Activated CD4-positive, alpha-beta T cell treated with anti-CD3 and anti-CD28 coated beads, Interleukin-2, amount 10 ng/mL, durations not matched to agents 24 days and 14 days (primary cell): ENCODE measurements at regions not wholly inside any gene's neighbourhood (a gene's known extent, or its start where the extent isn't known, plus 50 kb on each side); places are given as distances from the start of the nearest gene placed in this dataset.
"Not testable (repeated sequence)": the region's sequence is repeated elsewhere in the genome, so short reads cannot be mapped to it uniquely, and the experiment has no call there.

Experiments used
- DNase-seq: peaks from one replicate; pipeline ENCODE4 v3.0.0; 2022
- H3K27ac Mint-ChIP-seq: one replicate; pipeline ENCODE4 v1.8.0; 2022; ENCODE audit warnings: mild to moderate bottlenecking, mixed read lengths
- H3K27me3 Mint-ChIP-seq: one replicate; pipeline ENCODE4 v1.8.0; 2022; ENCODE audit warnings: mixed read lengths
- H3K36me3 Mint-ChIP-seq: one replicate; pipeline ENCODE4 v1.8.0; 2022; ENCODE audit warnings: low read depth, mild to moderate bottlenecking, mixed read lengths
- H3K4me1 Mint-ChIP-seq: one replicate; pipeline ENCODE4 v1.8.0; 2021; ENCODE audit warnings: mixed read lengths
- H3K4me3 Mint-ChIP-seq: one replicate; pipeline ENCODE4 v1.8.0; 2022; ENCODE audit warnings: mild to moderate bottlenecking, moderate library complexity, mixed read lengths
- H3K9me3 Mint-ChIP-seq: one replicate; pipeline ENCODE4 v1.8.0; 2021; ENCODE audit warnings: mixed read lengths
- intact Hi-C: fragments of 100-400 bp; cut with micrococcal nuclease; formaldehyde crosslinking; loops from one replicate; pipeline ENCODE4 v1.15.1; 2023

DNA sequence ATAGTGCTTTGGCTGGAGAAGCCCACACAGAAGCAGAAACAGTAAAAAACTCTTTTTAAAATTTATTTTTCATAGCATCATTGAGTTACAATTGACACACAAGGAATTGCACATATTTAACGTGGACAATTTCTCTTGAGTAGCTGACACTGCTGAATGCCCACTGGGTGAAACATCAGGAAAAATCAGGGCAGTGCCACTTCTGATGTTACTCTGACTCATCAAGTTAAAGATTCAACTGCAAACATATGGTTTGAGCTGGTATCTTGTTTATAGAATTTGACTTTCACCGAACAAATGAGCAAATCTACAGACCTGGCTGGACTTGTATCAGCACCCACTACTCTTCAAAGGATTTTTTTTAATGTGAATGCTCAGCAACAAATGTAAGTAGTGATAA is 66.3 kb upstream of the CTSV start:
- H3K4me3 Mint-ChIP-seq, H3K27me3 Mint-ChIP-seq, H3K27ac Mint-ChIP-seq, H3K9me3 Mint-ChIP-seq, intact Hi-C loops, H3K36me3 Mint-ChIP-seq, H3K4me1 Mint-ChIP-seq, DNase-seq: not testable (repeated sequence)

DNA sequence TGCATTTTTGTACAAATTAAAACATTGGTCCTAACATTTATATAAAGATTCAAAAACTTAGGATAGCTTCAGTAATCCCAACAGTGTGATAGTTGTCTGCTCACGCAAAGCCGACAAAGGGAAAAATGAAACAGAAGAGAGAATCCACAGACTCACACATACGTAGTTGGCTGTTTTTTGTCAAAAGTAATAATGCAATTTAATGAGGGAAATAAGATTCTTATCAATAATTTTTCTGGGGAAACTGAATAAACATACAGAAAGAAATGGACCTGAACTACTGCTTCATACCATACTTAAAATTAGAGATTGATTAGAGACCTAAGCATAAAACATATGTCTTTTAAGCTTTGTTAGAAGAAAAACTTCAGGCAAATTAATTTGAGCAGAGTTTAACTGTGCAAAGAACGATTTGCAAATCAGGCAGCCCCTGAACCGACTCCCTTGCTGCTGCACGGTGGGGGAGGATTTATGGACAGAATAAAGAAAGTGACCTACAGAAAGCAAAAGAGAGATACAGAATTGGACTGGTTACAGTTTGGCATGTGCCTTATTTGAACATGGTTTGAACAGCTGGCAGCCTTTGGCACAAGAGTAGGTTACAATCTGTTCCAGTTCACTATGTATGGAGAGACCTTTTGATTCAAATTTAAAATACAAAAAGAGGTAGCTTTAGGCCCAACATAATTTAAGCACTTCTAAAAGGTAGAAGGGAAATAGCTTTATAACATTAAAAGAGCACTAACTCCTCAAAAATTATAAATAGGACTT is 64.9 kb upstream of the CTSV start:
- intact Hi-C loops, DNase-seq, H3K4me3 Mint-ChIP-seq, H3K36me3 Mint-ChIP-seq, H3K4me1 Mint-ChIP-seq, H3K9me3 Mint-ChIP-seq, H3K27ac Mint-ChIP-seq, H3K27me3 Mint-ChIP-seq: not testable (repeated sequence)

DNA sequence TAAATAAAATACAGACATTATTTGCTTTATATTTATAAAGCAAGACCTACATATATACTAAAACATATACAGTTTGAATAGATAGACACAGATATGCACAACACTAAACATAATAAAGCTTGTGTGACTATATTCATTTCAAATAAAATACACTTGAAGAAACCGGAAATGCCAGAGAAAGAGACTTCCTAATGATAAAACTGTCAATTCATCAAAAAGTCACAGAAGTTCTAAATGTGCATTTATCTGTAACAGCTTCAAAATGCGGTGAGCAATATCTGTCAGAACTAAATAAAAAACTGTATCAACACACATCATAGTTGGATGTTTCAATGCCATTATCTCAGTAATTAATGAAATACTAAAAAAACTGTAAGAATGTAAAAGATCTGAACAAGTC is 60.6 kb upstream of the CTSV start:
- DNase-seq, H3K27ac Mint-ChIP-seq, H3K4me3 Mint-ChIP-seq, H3K4me1 Mint-ChIP-seq, intact Hi-C loops, H3K9me3 Mint-ChIP-seq, H3K27me3 Mint-ChIP-seq, H3K36me3 Mint-ChIP-seq: not testable (repeated sequence)

DNA sequence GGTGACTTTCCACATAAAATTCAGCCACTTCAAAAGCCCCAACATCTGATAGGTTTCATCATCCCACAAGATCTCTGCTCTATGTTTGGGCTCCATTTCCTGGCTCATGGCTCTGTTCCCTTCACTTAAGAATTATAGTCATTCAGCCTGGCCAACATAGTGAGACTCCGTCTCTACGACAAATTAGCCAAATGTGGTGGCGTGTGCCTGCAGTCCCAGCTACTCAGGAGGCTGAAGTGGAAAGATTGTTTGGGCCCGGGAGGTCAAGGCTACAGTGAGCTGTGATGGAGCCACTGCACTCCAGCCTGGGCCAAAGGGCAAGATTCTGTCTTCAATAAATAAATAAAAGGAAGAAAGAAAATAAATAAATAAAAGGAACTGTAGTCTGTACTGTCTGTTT is 57.9 kb upstream of the CTSV start:
- no peaks in the 10 kb centered on the region for H3K36me3 Mint-ChIP-seq
- no peak overlapping the region for H3K4me3 Mint-ChIP-seq
- intact Hi-C loops, result no loop called here
- no peak for DNase-seq
- peaks cover 10% of the 10 kb centered on the region for H3K27me3 Mint-ChIP-seq
- no peak overlapping the region for H3K27ac Mint-ChIP-seq
- H3K4me1 Mint-ChIP-seq, result no peaks in the 10 kb centered on the region
- H3K9me3 Mint-ChIP-seq, result no peaks in the 10 kb centered on the region

DNA sequence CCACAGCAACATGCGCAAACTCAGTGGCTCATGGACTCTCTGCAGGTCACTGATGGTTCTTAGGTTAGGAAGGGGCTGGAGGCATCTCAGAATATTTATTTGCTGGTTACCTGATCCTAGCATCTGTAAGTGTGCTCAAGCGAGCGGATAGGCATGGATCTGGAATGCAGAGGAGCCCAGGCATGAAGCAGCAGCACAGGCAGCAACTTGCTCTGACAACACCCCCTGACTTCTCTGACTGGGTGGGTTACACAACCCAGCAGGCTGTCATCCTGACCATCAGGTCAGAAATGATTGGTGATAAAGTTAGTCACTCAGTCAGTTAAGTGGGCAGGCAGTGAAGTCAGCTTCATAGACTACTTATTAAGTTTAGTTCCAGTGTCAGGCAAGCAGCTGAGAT is 50.4 kb upstream of the CTSV start:
- H3K9me3 Mint-ChIP-seq, H3K27ac Mint-ChIP-seq, H3K36me3 Mint-ChIP-seq, H3K4me3 Mint-ChIP-seq, intact Hi-C loops, DNase-seq, H3K4me1 Mint-ChIP-seq: not testable (repeated sequence)
- peaks cover 34% of the 10 kb centered on the region for H3K27me3 Mint-ChIP-seq
